HG03432 (cell line): ENCODE measurements at regions not wholly inside any gene's neighbourhood (a gene's known extent, or its start where the extent isn't known, plus 50 kb on each side); places are given as distances from the start of the nearest gene placed in this dataset.

Experiments used
- ATAC-seq: cut with Tn5 transposase; IDR thresholded peaks from one replicate; pipeline ENCODE4 v1.9.1; 2021; ENCODE audit warnings: mild to moderate bottlenecking, moderate library complexity; ENCODE audit not compliant: unreplicated experiment

DNA sequence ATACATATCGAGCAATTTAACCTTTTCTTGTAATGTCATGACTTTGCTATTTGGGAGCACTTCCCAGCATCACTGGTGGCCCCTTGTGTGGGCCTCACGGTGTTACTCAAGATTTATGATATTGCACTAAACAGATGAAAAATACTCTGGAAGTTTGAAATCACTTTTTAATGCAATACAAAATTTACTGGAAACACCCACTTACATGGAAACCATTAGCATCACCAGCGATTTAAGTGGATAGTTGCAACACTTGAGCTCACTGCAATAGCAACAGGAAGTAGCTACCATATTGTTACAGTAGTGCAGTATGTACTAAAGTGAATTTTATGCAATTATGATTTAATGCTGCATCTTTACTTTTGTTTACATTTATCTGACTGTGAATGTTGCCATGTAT lies 184.4 kb downstream of the MDFIC start:
- ATAC-seq: no peak

DNA sequence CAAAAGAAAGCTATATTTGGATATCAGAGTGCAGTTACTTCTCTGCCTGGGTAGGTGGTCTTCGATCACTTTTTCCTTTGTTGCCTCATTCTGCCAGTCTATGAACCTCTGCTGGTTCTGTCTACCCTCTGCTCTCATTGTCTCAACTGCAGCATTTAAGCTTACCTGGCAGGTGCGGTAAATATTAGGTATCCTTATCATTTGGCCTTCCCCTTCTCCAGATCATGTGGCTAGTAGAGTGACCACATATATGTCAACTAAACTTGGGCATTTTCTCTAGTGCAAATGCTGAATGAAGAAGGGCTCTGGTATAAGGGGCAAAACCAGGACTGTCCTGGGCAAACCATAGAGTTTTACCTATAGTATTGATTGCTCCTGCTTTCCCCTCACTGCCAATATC lies 180.8 kb downstream of the MDFIC start:
- ATAC-seq: no peak

DNA sequence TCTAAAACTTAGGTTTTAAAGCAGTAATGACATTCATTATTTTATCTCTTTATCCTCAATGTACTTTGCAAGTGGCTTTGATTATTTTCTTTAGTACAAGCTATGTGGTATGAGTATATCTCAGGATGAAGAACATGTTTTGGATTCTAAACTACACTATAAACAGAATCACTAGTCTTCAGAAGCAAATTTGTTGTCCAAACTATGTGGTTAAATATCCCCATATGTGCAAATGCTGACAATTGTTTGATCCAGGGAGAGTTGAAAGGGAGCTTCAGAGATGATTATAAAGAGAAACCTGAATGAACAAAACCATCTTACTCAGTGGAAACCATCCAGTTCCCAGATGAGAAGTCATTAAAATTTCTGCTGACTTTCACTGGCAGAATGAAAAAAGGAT lies 179.3 kb downstream of the MDFIC start:
- no peak for ATAC-seq

DNA sequence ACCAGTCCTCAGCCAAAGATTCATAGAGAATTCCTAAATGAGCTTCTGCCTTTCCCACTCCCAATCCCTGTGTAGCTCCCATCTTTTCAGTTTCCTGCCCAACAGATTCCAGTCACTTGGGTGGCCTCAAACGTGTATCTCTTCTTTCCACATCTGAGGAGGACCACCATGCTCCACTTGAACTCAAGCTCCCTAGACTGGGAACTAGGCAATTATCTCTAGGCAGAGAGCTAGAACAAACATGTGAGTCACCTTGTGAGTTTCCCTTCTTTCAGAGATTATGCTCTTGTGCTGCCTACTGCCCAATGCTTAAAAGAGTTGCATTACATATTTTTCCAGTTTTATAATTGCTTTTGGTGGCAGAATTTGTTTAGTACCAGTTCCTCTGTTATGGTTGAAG lies 178.0 kb downstream of the MDFIC start:
- no peak for ATAC-seq

DNA sequence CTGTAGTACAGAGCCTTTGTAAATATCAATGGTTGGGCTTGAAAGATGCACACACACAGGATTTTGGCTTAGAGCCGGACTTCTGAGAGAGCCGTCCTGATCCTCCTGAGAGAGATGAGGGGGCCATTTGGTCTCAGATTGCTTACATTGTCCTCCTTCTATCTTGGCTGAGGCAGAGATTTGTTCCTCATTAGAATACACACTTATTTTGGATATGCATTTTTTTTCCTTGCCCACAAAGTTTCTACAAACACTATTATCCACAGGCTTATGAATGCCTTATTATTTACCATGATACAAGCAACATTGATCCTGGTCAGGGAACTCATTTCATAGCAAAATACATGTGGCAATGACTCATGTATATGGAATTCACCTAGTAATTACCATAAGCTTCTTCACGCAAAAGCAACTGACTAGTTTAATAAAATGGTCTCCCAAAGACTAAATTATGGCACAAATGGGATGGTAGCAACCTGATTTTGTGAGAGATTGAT lies 175.3 kb downstream of the MDFIC start:
- ATAC-seq: no peak

DNA sequence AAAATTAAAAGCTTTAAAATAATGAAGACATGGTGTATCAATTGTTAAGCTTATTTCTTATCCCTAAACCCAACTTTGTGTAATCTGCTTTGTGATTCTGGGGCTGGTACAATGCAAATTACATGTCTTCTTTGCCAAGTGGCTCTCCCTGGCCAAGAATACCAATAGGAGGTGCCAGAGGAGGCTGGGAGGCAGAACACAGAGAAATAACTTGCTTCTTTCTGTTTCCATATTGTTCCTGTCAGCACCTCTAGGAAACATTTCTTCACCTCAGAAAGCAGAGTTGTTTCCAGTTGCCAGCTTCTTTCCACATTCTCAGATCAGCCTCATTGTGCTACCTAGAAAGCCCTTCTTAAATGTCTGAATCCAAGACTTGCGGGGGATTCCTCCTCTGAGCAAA lies 174.4 kb downstream of the MDFIC start:
- no peak for ATAC-seq

DNA sequence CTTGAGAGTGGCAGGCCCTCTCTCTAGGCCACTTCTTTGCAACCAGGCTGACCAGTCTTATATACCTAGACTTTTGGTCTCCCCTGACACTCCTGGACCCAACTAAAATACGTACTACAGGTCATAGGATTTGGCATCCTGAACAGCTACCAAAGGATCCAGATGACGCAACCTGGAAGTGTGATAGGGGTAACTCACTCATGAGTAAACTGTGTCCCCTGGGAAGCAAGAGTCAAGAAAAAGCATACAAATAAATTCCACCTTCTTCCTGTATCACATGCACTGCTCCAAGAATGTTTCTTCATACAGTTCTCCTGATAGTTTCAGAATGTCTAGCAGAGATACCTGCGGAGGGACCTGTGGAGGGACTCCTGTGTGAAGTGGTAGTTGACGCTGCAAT lies 172.3 kb downstream of the MDFIC start:
- no peak for ATAC-seq

DNA sequence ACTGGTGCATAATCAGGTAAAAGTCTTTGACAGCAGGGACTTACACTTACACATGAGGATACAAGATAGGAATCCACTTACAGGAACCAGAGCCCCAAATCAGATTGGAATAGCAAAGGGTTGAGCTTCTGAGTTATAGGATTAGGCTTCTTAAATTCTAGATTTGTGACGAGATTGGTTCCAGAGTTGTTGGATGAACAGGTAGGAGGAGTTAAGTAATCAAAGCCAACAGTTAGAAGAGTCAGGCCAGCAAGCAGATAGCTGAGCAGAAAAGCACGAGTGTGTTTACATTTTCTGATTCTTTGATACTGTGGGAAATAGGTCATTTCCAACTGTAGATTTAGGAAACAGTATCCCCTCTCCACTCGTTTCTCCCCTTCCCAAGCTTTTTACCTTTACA lies 167.0 kb downstream of the MDFIC start:
- ATAC-seq: no peak

DNA sequence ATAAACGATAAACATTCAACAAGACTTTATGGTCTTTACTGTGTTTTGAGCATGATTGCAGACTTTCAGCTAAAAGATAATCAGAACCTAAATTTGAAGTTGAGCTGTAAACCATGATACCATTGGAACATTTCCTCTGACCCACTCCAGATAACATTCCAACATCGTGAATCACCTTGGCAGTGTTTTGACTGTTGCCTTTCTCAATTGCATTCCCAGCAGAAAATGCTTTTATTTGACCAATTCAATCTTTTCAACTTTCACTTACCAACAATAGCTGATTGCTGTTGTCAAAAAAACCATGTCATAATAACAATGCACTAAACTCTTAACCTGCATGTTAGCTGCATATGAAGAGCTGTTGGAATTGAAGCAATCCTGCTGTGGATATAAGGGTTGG lies 165.5 kb downstream of the MDFIC start:
- no peak for ATAC-seq

DNA sequence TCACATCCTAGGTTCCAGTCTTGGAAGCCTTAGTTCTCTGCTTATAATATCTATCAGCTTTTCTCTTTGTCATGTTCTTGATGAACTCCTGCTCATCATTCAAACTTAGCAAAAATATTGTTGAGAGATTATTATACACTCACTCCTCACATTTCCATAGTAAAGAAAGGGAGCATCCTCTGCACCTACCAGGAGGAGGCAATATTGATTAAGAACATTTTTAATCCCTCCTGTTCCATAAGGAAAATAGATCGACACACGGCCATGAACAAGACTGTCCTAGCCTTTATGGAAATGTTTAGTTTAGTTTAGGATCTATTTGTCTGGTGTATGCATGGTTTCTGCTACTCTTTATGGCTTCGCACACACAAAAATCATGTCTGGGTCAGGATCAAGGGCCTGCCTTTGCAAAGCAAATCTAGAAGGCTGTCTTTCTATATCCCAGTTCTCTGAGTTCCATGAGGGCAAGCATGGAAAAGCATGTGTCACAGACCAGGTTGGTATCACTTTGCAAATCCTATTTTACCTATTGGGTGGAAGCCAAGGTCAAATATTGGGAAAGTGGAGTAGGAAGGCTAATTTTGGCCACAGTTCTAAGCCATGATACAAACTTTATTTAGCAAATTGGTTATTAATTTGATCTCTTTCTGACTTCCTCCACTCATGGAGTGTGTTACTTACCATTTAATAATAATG lies 164.4 kb downstream of the MDFIC start:
- ATAC-seq: no peak

DNA sequence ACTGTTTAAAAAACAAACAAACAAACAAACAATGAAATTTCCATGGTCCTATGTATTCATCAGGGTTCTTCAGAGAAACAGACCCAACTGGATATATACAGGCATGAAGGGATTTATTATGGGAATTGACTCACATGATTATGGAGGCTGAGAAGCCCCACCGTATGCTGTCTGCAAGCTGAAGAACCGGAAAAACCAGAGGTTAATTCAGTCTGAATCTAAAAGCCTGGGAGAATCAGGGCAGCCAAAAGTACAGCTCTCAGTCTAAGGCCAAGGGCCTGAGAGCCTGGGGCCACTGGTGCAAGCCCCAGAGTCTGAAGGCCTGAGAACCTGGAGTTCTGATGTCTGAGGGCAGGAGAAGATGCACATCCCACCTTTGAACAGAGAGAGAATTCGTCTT lies 163.5 kb downstream of the MDFIC start:
- no peak for ATAC-seq

DNA sequence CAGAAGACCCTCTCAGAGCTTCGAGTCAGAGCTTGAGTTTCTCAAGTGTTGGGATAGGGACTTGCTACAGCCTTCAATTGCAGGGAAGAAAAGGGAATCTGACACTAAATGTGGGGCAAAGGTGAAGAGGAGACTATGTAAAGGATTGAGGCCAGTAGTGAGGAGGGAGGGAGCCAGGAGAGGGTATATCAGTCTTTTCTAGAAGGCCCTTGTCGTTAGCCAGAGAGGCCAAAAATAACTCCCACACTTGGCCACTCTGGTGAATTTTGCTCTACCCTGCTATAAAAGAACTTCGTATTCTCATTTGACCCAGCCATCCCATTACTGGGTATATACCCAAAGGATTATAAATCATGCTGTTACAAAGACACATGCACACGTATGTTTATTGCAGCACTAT lies 162.0 kb downstream of the MDFIC start:
- no peak for ATAC-seq

DNA sequence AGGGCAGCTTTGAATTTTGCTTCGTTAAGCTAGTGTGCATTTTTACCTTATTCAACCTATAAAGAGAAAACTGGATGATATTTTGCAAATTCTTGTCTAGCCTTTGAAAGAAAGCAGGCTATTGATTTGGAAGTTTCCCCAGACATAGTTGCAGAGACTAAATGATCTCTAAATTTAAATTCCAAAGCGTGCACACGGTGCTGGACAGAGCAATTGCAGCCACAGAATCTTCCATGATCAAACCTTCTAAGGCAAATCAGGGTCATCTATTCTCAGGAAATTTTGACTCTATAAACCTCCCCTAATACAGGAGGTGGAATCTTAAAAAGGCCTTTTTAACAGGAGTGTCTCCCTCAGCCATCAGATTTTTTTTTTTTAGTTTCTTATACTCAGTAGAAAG lies 159.9 kb downstream of the MDFIC start:
- no peak for ATAC-seq

DNA sequence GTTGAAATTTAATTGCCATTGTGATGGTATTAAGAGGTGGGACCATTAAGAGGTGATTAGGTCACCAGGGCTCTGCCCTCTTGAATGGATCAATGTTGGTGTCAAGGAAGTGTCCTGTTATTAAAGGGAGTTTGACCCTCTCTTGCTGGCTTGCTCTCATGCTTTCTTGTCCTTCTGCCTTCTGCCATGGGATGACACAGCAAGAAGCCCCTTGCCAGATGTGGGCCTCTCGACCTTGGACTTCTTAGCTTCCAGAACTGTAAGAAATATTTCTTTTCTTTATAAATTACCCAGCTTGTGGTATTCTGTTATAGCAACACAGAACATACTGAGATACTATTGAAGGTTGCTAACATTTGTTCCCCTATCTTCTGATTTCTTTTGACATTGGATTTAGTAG lies 157.0 kb downstream of the MDFIC start:
- ATAC-seq: no peak

DNA sequence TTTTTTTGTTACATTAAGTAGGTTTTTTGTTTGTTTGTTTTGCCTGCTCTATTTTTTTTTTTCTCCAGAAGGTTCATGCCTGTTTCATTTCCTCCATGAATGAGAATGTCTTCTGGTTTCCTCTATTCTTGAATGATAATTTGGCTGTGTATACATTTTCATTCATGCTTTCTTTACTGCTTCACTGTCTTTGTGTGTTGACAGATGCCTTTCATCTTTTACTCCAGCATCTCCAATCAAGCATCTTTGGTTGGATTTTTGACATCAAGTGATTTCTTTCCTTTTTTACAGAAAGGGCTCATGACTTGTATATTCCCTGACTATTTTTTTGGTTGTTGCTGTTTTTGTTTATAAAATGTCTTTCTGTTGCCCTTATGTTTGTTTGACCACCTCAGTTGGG lies 156.5 kb downstream of the MDFIC start:
- ATAC-seq: no peak

DNA sequence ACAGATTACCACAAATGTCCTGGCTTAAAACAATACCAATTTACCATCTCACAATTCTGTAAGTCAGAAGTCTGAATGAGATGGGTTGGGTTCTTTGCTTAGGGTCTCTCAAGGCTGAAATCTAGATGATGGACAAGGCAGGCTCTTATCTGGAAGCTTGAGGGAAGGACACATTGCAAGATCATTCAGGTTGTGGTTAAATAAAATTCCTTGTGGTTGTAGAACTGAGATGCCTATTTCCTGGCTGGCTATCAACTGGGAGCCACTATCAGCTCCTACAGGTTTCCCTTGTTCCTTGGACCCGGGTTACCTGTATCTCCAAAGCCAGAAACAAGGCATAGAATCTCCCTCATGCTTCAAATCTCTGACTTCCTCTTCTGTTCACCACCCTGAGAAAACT lies 148.4 kb downstream of the MDFIC start:
- no peak for ATAC-seq
